CD14-positive monocyte (primary cell): ENCODE measurements at regions not wholly inside any gene's neighbourhood (a gene's known extent, or its start where the extent isn't known, plus 50 kb on each side); places are given as distances from the start of the nearest gene placed in this dataset.

Source experiments
- DNase-seq, 3 donors: peaks; one replicate each; pipeline ENCODE4 v3.0.0-alpha.2; 2011 to 2022
- H2AFZ ChIP-seq: 2 replicates; pipeline ENCODE4 v1.6.0; 2012; ENCODE audit warnings: mild to moderate bottlenecking, low read depth, low read length, inconsistent platforms; ENCODE audit not compliant: insufficient read depth, poor library complexity, severe bottlenecking
- H3K27ac ChIP-seq, 2 donors: 1 replicate in 1 of 2; 2 replicates in 1 of 2; pipeline ENCODE4 v1.5.1; 2012 to 2013; ENCODE audit warnings: low read length in 2 of 2, control low read depth in 1 of 2, inconsistent platforms in 1 of 2, low read depth in 1 of 2, mild to moderate bottlenecking in 1 of 2
- H3K27me3 ChIP-seq, 2 donors: one replicate each; pipeline versions ENCODE4 v1.6.0 to v1.6.1; 2011 to 2013; ENCODE audit warnings: low read length in 2 of 2; ENCODE audit not compliant: control insufficient read depth in 2 of 2, insufficient read depth in 2 of 2
- H3K36me3 ChIP-seq, 2 donors: replicated peaks in 1 of 2; 1 replicate in 1 of 2; 2 replicates in 1 of 2; pipeline versions ENCODE4 v1.5.1 to v1.6.1; 2012 to 2013; ENCODE audit warnings: low read length in 2 of 2, control low read depth in 1 of 2, inconsistent platforms in 1 of 2, mild to moderate bottlenecking in 1 of 2; ENCODE audit not compliant: insufficient read depth in 2 of 2, control insufficient read depth in 1 of 2
- H3K4me1 ChIP-seq, 2 donors: 1 replicate in 1 of 2; 2 replicates in 1 of 2; pipeline versions ENCODE4 v1.5.1 to v1.6.1; 2012 to 2013; ENCODE audit warnings: low read length in 2 of 2, control low read depth in 1 of 2, inconsistent platforms in 1 of 2, mild to moderate bottlenecking in 1 of 2, moderate library complexity in 1 of 2; ENCODE audit not compliant: insufficient read depth in 2 of 2, control insufficient read depth in 1 of 2
- H3K4me2 ChIP-seq: replicated peaks from 2 replicates; pipeline ENCODE3; 2012; ENCODE audit warnings: low read length, moderate library complexity, mild to moderate bottlenecking; ENCODE audit not compliant: poor library complexity, severe bottlenecking; ENCODE audit errors: extremely low read depth
- H3K4me3 ChIP-seq, 3 experiments: fragments of 200-600 bp in 1 of 3; sonication (generic) in 1 of 3; replicated peaks in 1 of 3; 1 replicate in 2 of 3; 2 replicates in 1 of 3; pipeline ENCODE4 v1.5.1; 2011 to 2013; ENCODE audit warnings: low read length in 3 of 3, mild to moderate bottlenecking in 3 of 3, control low read depth in 2 of 3, low read depth in 2 of 3, inconsistent platforms in 1 of 3, moderate library complexity in 1 of 3
- H3K79me2 ChIP-seq: 2 replicates; pipeline ENCODE4 v1.6.0; 2012; ENCODE audit warnings: mild to moderate bottlenecking, control low read depth, inconsistent platforms, low read length, moderate library complexity; ENCODE audit not compliant: insufficient read depth
- H3K9ac ChIP-seq: 2 replicates; pipeline ENCODE4 v1.6.0; 2017; ENCODE audit warnings: low read length, mild to moderate bottlenecking; ENCODE audit not compliant: insufficient read depth, poor library complexity, severe bottlenecking
- H3K9me3 ChIP-seq, 2 donors: replicated peaks in 1 of 2; 1 replicate in 1 of 2; 2 replicates in 1 of 2; pipeline versions ENCODE4 v1.5.1 to v1.6.1; 2012 to 2013; ENCODE audit warnings: low read length in 2 of 2, control low read depth in 1 of 2; ENCODE audit not compliant: control insufficient read depth in 1 of 2, insufficient read depth in 1 of 2
- H4K20me1 ChIP-seq: 2 replicates; pipeline ENCODE4 v1.6.0; 2012; ENCODE audit warnings: mild to moderate bottlenecking, low read length, control low read depth, moderate library complexity; ENCODE audit not compliant: insufficient read depth
- H3K27ac Mint-ChIP-seq, 7 donors: one replicate each; pipeline ENCODE4 v1.8.0; 2020; ENCODE audit warnings: mild to moderate bottlenecking in 7 of 7, mixed read lengths in 7 of 7, moderate library complexity in 6 of 7, inconsistent platforms in 2 of 7
- H3K27me3 Mint-ChIP-seq, 3 donors: one replicate each; pipeline ENCODE4 v1.8.0; 2021 to 2022; ENCODE audit warnings: low read depth in 3 of 3, mild to moderate bottlenecking in 3 of 3, mixed read lengths in 3 of 3, moderate library complexity in 3 of 3, inconsistent platforms in 1 of 3
- H3K36me3 Mint-ChIP-seq, 2 donors: one replicate each; pipeline ENCODE4 v1.8.0; 2020; ENCODE audit warnings: mixed read lengths in 2 of 2, inconsistent platforms in 1 of 2, mild to moderate bottlenecking in 1 of 2
- H3K4me1 Mint-ChIP-seq: one replicate; pipeline ENCODE4 v1.8.0; 2020; ENCODE audit warnings: mild to moderate bottlenecking, mixed read lengths
- H3K4me3 Mint-ChIP-seq, 2 donors: one replicate each; pipeline ENCODE4 v1.8.0; 2020; ENCODE audit warnings: mild to moderate bottlenecking in 2 of 2, mixed read lengths in 2 of 2, moderate library complexity in 1 of 2
- H3K9me3 Mint-ChIP-seq, 7 donors: one replicate each; pipeline ENCODE4 v1.8.0; 2020 to 2022; ENCODE audit warnings: mixed read lengths in 7 of 7, mild to moderate bottlenecking in 6 of 7, moderate library complexity in 6 of 7, inconsistent platforms in 2 of 7
- CTCF ChIP-seq: fragments of 200-600 bp; IDR thresholded peaks from one replicate; pipeline ENCODE4 v1.8.0; 2022; ENCODE audit warnings: antibody characterized with exemption, mild to moderate bottlenecking
- WGBS: methylation state at CpG from one replicate; pipeline ENCODE4 v1.1.5; 2013; ENCODE audit warnings: missing lambda C conversion rate; ENCODE audit not compliant: insufficient coverage; 5-methylcytosine and 5-hydroxymethylcytosine counted together
- intact Hi-C, 2 donors: fragments of 100-400 bp; cut with micrococcal nuclease; formaldehyde crosslinking; loops; one replicate each; pipeline versions ENCODE4 v1.15.0 to v1.15.1; 2023

- Mint-ChIP-seq H3K36me3 (no peaks in the 10 kb centered on the region), H3K27me3 (peaks cover 3 to 16% (median 7%) of the 10 kb centered on the region in 3 donors), H3K4me3 (no peak overlapping the region), H3K4me1 (no peaks in the 10 kb centered on the region), H3K27ac (no peak overlapping the region), H3K9me3 (peaks cover 0 to 15% (median 10%) of the 10 kb centered on the region in 7 donors)
- no peak overlapping the region for H3K9ac ChIP-seq
- H2AFZ ChIP-seq = no peak overlapping the region
- H3K9me3 ChIP-seq = peaks cover 5 to 6% of the 10 kb centered on the region in 2 donors
- no peaks in the 10 kb centered on the region for H3K4me1 ChIP-seq
- no peaks in the 10 kb centered on the region for H4K20me1 ChIP-seq
- no peak for DNase-seq
- no peaks in the 10 kb centered on the region for H3K79me2 ChIP-seq
- no peaks in the 10 kb centered on the region for H3K36me3 ChIP-seq
- TF ChIP-seq CTCF = no peak
- H3K27ac ChIP-seq = no peak overlapping the region
- intact Hi-C loops = no loop called here
- H3K27me3 ChIP-seq = peaks cover 0 to 3% of the 10 kb centered on the region in 2 donors
- H3K4me3 ChIP-seq = no peak overlapping the region
- H3K4me2 ChIP-seq = no peak overlapping the region
Observed at GRCh38 chr5:174800435-174800834, 76.1 kb downstream of the MSX2 start.

GRCh38 chr5:174799121-174799520, 74.7 kb downstream of the MSX2 start:
- no peaks in the 10 kb centered on the region for H3K79me2 ChIP-seq
- H2AFZ ChIP-seq = no peak overlapping the region
- Mint-ChIP-seq H3K9me3 (peaks cover 0 to 7% (median 5%) of the 10 kb centered on the region in 7 donors), H3K4me1 (no peaks in the 10 kb centered on the region), H3K36me3 (no peaks in the 10 kb centered on the region), H3K4me3 (no peak overlapping the region), H3K27ac (no peak overlapping the region), H3K27me3 (peaks cover 3 to 18% (median 7%) of the 10 kb centered on the region in 3 donors)
- H3K4me2 ChIP-seq = no peak overlapping the region
- H3K36me3 ChIP-seq = no peaks in the 10 kb centered on the region
- no peaks in the 10 kb centered on the region for H3K4me1 ChIP-seq
- H3K27ac ChIP-seq = no peak overlapping the region
- no peak overlapping the region for H3K9ac ChIP-seq
- H3K9me3 ChIP-seq = peaks cover 0 to 6% of the 10 kb centered on the region in 2 donors
- 94% methylated on average over 2 of the region's 8 CpGs for WGBS
- TF ChIP-seq CTCF = no peak
- H3K4me3 ChIP-seq = no peak overlapping the region
- intact Hi-C loops = no loop called here
- no peaks in the 10 kb centered on the region for H4K20me1 ChIP-seq
- DNase-seq = no peak
- peaks cover 6 to 10% of the 10 kb centered on the region in 2 donors for H3K27me3 ChIP-seq
